HEK293T (cell line): ENCODE measurements at regions not wholly inside any gene's neighbourhood (a gene's known extent, or its start where the extent isn't known, plus 50 kb on each side); places are given as distances from the start of the nearest gene placed in this dataset.
A peak's percentile ranks its signal among the peaks of the same experiment; 100 is the strongest.

Experiments
- CTCF ChIA-PET: fragments of 350-600 bp; formaldehyde crosslinking; extraction: SDS; loops from one replicate; lab custom pipeline; 2021; ENCODE audit warnings: antibody characterized with exemption, inconsistent platforms; lab: Yijun Ruan, JAX
- POLR2A ChIA-PET: fragments of 350-600 bp; formaldehyde crosslinking; extraction: SDS; loops from one replicate; lab custom pipeline; 2020; ENCODE audit warnings: antibody characterized with exemption, inconsistent platforms; lab: Yijun Ruan, JAX
- DNase-seq: peaks from one replicate; pipeline ENCODE4 v3.0.0; 2012; ENCODE audit warnings: mixed read lengths; ENCODE audit errors: extremely low spot score
- ARNT ChIP-seq: fragments of 450-650 bp; IDR thresholded peaks from 2 replicates; pipeline ENCODE4 v1.6.1; 2017; ENCODE audit warnings: mild to moderate bottlenecking
- BHLHE40 ChIP-seq: fragments of 450-650 bp; IDR thresholded peaks from 2 replicates; pipeline ENCODE4 v1.6.1; 2016; ENCODE audit warnings: mild to moderate bottlenecking, moderate library complexity, borderline replicate concordance
- CTBP1 ChIP-seq: fragments of 450-650 bp; IDR thresholded peaks from 2 replicates; pipeline ENCODE4 v1.6.1; 2016; ENCODE audit warnings: borderline replicate concordance
- ELF4 ChIP-seq: fragments of 450-650 bp; IDR thresholded peaks from 2 replicates; pipeline ENCODE4 v1.6.1; 2017; ENCODE audit warnings: antibody characterized with exemption
- FOXA1 ChIP-seq: fragments of 450-650 bp; IDR thresholded peaks from 2 replicates; pipeline ENCODE4 v1.6.1; 2016; ENCODE audit warnings: mild to moderate bottlenecking
- FOXK2 ChIP-seq: fragments of 450-650 bp; IDR thresholded peaks from 2 replicates; pipeline ENCODE4 v1.6.1; 2016; ENCODE audit warnings: mild to moderate bottlenecking
- FOXM1 ChIP-seq: fragments of 450-650 bp; IDR thresholded peaks from 2 replicates; pipeline ENCODE4 v1.6.1; 2017; ENCODE audit warnings: mild to moderate bottlenecking, borderline replicate concordance
- HDGF ChIP-seq: fragments of 450-650 bp; IDR thresholded peaks from 2 replicates; pipeline ENCODE4 v1.6.1; 2017; ENCODE audit warnings: antibody characterized with exemption, borderline replicate concordance
- L3MBTL2 ChIP-seq: fragments of 450-650 bp; conservative IDR thresholded peaks from 2 replicates; pipeline ENCODE4 v1.6.1; 2016; ENCODE audit warnings: mild to moderate bottlenecking
- LEF1 ChIP-seq: fragments of 450-650 bp; IDR thresholded peaks from 2 replicates; pipeline ENCODE4 v1.6.1; 2017; ENCODE audit warnings: mild to moderate bottlenecking, borderline replicate concordance
- NFRKB ChIP-seq: fragments of 450-650 bp; IDR thresholded peaks from 2 replicates; pipeline ENCODE4 v1.6.1; 2016; ENCODE audit warnings: mild to moderate bottlenecking, moderate library complexity
- PKNOX1 ChIP-seq: fragments of 450-650 bp; IDR thresholded peaks from 2 replicates; pipeline ENCODE4 v1.6.1; 2016
- SP1 ChIP-seq: fragments of 450-650 bp; IDR thresholded peaks from 2 replicates; pipeline ENCODE4 v1.6.1; 2017
- SUZ12 ChIP-seq: fragments of 450-650 bp; IDR thresholded peaks from 2 replicates; pipeline ENCODE4 v1.6.1; 2016; ENCODE audit warnings: mild to moderate bottlenecking
- TARDBP ChIP-seq: fragments of 450-650 bp; IDR thresholded peaks from 2 replicates; pipeline ENCODE4 v1.6.1; 2016
- ZNF384 ChIP-seq: fragments of 450-650 bp; IDR thresholded peaks from 2 replicates; pipeline ENCODE4 v1.6.1; 2016

- CTCF ChIA-PET = no interaction called here
- no peak for TF ChIP-seq PKNOX1
- TF ChIP-seq FOXA1 = no peak
- no peak for TF ChIP-seq TARDBP
- no peak for TF ChIP-seq L3MBTL2
- no peak for TF ChIP-seq SUZ12
- TF ChIP-seq SP1 = no peak
- POLR2A ChIA-PET = no interaction called here
- no peak for DNase-seq
These were observed 627.4 kb downstream of the KCNJ2 start for GRCh38 chr17:70796757-70797156.

GRCh38 chr17:70797166-70797565, 627.8 kb downstream of the KCNJ2 start:
- CTCF ChIA-PET = no interaction called here
- DNase-seq = no peak
- POLR2A ChIA-PET = no interaction called here
- no peak for TF ChIP-seq HDGF
- TF ChIP-seq SP1 = no peak
- no peak for TF ChIP-seq PKNOX1
- no peak for TF ChIP-seq SUZ12
- no peak for TF ChIP-seq L3MBTL2
- TF ChIP-seq FOXA1 = no peak
- TF ChIP-seq FOXM1 = no peak
- TF ChIP-seq CTBP1 = no peak
- no peak for TF ChIP-seq ZNF384
- TF ChIP-seq FOXK2 = no peak
- no peak for TF ChIP-seq ARNT
- no peak for TF ChIP-seq ELF4
- TF ChIP-seq LEF1 = no peak

- ChIA-PET CTCF (no interaction called here), POLR2A (no interaction called here)
- DNase-seq = no peak
- TF ChIP-seq CTBP1 (no peak), NFRKB (no peak), ELF4 (no peak), LEF1 (no peak), SUZ12 (no peak)
These were observed 634.8 kb downstream of the KCNJ2 start for GRCh38 chr17:70804161-70804560.

GRCh38 chr17:70808596-70808995, 639.3 kb downstream of the KCNJ2 start:
- no peak for TF ChIP-seq CTBP1
- TF ChIP-seq FOXM1 = no peak
- no peak for TF ChIP-seq PKNOX1
- TF ChIP-seq L3MBTL2 = no peak
- no peak for TF ChIP-seq LEF1
- no peak for TF ChIP-seq FOXA1
- TF ChIP-seq TARDBP = no peak
- no peak for TF ChIP-seq HDGF
- TF ChIP-seq SUZ12 = no peak
- no peak for TF ChIP-seq ZNF384
- no peak for TF ChIP-seq FOXK2
- TF ChIP-seq ELF4 = no peak
- TF ChIP-seq BHLHE40 = no peak
- no peak for TF ChIP-seq SP1
- no peak for TF ChIP-seq ARNT
- TF ChIP-seq NFRKB = no peak
- DNase-seq = peak; percentile 25
- POLR2A ChIA-PET = no interaction called here
- CTCF ChIA-PET = no interaction called here

GRCh38 chr17:70810609-70811008, 641.3 kb downstream of the KCNJ2 start:
- no peak for DNase-seq
- POLR2A ChIA-PET = no interaction called here
- TF ChIP-seq L3MBTL2 (no peak), CTBP1 (no peak), NFRKB (no peak), SP1 (no peak), FOXA1 (no peak), PKNOX1 (no peak), TARDBP (no peak), FOXK2 (no peak), ELF4 (no peak), LEF1 (no peak), SUZ12 (no peak), ARNT (no peak), BHLHE40 (no peak), FOXM1 (no peak), HDGF (no peak), ZNF384 (no peak)
- CTCF ChIA-PET = no interaction called here

GRCh38 chr17:70813355-70813930, 644.1 kb downstream of the KCNJ2 start:
- TF ChIP-seq TARDBP (no peak), BHLHE40 (no peak), SP1 (no peak), SUZ12 (no peak), ARNT (no peak), L3MBTL2 (no peak), HDGF (no peak), PKNOX1 (no peak), FOXK2 (no peak), ELF4 (no peak), LEF1 (no peak), NFRKB (no peak), CTBP1 (no peak), FOXM1 (no peak), FOXA1 (no peak), ZNF384 (no peak)

More at GRCh38 chr17:70813355-70813930, 644.1 kb downstream of the KCNJ2 start:
- CTCF ChIA-PET = no interaction called here
- no peak for DNase-seq
- POLR2A ChIA-PET = no interaction called here
